ENCODE measurements at regions not wholly inside any gene's neighbourhood (a gene's known extent, or its start where the extent isn't known, plus 50 kb on each side); places are given as distances from the start of the nearest gene placed in this dataset.
"Not testable (repeated sequence)": the region's sequence is repeated elsewhere in the genome, so short reads cannot be mapped to it uniquely, and the experiment has no call there.

DNA sequence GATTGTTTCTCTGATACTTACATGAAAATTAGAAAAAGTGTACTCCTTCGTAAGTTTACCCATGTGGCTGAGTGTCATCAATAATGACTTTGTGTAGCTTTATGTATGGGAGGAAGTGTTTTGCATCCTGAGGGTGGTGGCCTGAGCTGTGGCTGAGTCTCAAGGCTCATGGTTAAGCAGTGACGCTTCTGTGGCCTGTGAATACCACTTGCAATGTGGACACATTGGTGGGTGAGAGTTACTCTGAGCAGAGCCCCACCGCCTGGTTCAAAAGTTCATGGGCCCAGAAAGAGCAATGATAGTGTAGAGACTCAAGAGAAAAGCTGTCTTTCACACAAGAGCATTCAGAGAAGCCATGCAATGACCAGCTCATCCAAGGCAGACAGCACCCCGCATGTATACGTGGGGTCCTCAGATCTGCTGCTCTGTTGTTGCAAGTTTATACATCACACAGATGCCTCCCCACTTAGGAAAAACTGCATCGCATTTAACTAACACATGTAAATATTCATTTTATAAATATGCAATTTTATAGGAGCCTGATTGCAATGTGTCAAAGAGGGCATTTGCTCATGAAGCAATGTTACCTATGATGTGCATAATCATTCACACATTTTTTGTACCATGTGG, 55.1 kb upstream of the FRMD6 start:
- DNase-seq, result no peak

DNA sequence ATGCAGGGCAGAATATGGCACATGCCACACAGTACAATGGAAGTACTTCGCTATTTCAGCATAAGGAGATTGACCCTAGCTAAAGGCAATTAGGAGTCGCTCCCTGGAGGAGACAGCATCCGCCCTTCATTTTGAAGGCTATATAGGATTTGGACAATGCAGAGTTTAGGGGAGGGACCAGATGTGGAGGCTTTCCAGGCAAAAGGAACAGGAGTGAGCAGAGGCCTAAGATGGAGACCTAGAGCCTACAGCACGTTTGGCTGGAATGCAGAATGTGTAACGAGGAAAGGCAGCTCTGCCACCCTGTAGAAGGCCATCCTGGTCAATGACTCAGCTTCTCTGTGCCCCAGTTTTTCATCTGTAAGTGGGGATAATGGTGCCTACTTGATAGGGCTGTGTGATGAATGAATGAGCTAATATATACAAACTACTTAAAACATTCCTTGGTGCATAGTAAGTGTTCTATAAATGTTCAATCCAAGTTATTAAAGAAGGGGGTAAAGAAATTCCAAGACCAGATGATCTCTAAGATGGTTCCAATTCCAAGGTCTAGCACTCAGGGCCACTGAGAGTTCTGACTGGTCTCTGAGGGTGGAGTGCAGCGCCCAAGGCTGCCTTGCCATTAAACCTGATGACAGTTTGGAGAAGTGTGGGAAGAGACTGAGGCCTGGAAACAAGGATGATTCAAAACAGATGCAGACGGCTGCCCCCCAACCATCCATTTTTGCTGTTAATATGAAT, 54.3 kb upstream of the FRMD6 start:
- DNase-seq, result no peak

- not testable (repeated sequence) for DNase-seq
Observed at GRCh38 chr14:51598924-51599600, 52.6 kb upstream of the FRMD6 start.

- DNase-seq, result no peak
Observed at GRCh38 chr14:51600658-51601057, 51.1 kb upstream of the FRMD6 start.

Measured in CD4-positive, alpha-beta T cell treated with Interleukin-15 for 1 hour (primary cell).